ENCODE measurements at regions not wholly inside any gene's neighbourhood (a gene's known extent, or its start where the extent isn't known, plus 50 kb on each side); places are given as distances from the start of the nearest gene placed in this dataset.

DNA sequence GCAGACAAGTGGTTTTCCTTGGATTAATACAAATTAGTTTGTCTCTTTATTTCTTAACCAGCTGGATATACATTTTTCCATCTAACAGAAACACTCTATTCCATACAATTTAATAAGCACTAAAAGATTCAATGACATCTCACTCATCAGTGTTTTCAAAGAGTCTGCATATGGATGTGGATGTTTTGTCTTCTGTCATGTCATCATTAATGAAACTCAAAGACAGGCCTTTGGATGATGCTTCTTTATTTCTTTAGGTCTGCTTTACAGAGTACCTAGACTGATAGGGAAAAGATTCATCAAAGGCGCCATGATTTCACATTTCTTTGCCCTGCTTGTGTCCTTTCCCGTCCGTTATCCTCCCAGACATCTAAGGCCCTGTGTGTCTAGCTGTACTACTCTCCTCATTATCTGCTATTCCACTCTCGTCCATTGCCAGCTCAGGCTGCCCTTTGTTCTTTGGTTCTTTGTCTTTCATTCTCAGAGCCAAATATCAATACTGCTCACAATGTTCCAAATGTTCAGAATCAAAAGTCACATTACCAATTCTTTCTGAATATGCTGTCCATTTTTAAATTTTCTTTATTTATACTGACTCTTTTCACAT, 232.3 kb upstream of the CHAC2 start:
- TF ChIP-seq CTCF (IDR thresholded peaks at IDR 0.05) = no peak
- no peak for TF ChIP-seq POLR2A (IDR thresholded peaks at IDR 0.05)
